Nucleus accumbens (tissue), 56 donors: ENCODE measurements at regions not wholly inside any gene's neighbourhood (a gene's known extent, or its start where the extent isn't known, plus 50 kb on each side); places are given as distances from the start of the nearest gene placed in this dataset.
"Not testable (repeated sequence)": the region's sequence is repeated elsewhere in the genome, so short reads cannot be mapped to it uniquely, and the experiment has no call there.

ENCODE experiments used
- DNase-seq, 56 donors: peaks; one replicate each; lab custom pipeline; 2025; lab: John Stamatoyannopoulos, UW

DNA sequence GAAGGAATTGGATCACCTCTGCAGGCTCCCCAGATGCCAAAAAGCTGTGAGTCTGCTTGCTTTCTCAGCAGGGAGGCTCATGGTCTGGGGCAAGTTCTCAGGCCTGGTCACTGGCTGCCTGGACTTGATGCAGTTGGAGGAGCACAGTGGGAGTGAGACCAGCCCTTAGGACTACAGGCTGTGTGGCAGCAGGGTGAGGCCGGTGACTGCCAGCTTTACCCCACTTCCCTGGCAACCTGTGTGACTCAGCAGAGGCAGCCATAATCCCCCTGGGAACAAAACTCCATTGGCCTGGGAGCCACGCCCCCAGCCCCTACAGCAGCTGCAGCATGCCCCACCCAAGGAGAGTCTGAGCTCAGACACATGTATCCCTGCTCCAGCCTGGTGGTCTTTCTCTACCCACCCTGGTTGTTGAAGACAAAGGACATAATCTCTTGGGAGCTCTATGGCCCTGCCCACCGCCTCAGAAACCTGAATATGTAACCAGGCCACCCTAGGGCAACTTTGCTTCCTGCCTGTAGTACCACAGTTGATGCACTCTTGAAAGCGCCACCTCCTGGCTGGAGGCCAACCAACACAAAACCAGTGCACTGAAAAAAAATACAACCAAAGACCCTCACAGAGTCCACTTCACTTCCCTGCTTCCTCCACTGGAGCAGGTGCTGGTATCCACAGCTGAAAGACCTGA is 106.8 kb upstream of the SPATS2L start:
- DNase-seq, result no peak

DNA sequence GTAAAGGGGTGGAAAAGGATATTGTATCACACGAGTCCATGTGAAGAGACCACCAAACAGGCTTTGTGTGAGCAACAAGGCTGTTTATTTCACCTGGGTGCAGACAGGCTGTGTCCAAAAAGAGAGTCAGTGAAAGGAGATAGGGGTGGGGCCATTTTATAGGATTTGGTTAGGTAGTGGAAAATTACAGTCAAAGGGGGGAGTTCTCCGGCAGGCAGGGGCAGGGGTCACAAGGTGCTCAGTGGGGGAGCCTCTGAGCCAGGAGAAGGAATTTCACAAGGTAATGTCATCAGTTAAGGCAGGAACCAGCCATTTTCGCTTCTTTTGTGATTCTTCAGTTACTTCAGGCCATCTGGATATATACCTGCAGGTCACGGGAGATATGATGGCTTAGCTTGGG is 104.7 kb upstream of the SPATS2L start:
- not testable (repeated sequence) for DNase-seq

DNA sequence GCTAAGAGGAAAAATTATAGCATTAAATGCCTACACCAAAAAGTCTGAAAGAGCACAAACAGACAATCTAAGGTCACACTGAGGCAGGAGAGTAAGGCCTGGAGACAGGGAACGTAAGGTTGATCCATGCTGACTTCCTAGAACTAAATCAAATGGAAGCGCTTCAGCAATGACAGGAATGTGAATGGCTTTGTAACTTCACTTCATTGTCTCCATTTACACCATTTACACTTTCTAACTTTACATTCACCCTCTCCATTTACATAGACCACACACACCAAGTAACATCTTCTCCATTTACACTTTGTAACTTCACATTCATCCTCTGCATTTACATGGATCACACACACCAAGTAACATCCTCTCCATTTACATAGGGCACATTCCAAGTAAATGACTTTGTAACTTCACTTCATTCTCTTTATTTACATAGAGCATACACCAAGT is 103.1 kb upstream of the SPATS2L start:
- DNase-seq, result no peak

DNA sequence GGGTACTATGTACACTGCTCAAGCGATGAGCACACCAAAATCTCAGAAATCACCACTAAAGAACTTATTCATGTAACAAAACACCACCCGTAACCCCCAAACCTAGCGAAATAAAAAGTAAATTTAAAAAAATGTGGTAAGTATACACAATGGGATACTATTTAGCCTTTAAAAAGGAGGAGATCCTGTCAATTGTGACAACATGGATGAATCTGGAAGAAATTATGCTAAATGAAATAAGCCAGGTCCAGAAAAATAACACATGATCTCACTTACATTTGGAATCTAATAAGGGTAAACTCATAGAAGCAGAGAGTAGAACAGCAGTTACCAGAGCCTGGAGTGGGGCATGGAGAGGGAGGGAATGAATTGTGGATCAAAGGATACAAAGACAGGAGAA is 98.5 kb upstream of the SPATS2L start:
- DNase-seq, result no peak

DNA sequence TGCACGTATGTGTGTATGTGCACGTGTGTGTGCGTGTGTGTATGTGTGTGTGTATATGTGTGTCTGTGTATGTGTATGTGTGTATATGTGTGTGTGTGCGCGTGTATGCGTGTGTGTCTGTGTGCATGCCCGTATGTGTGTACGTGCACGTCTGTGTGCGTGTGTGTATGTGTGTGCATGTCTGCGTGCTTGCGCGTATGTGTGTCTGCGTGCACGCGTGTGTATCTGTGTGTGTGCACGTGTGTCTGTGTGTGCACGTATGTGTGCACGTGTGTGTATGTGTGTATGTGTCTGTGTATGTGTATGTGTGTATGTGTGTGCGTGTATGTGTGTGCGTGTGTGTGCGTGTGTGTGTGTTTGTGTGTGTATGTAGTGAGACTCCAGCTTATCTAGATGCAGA is 97.5 kb upstream of the SPATS2L start:
- DNase-seq, result no peak

DNA sequence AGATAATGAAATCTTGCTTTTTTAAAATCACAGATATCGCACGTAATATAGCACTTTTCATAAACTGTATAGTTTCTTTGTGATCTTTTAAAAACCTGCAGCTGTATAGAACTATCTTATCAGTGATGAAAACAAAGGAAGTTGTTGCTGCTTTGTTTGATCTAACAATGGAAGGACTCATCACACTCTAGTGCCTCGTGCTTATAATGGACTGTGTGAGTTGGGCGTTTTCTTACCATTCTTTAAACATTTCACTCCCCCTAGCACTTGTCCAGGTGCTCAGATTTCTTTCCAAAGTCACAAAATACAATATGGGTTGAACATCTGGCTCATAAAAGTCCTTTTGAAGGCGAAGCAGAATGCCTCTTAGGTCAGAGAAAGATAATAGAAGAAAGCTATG is 94.8 kb upstream of the SPATS2L start:
- no peak for DNase-seq

DNA sequence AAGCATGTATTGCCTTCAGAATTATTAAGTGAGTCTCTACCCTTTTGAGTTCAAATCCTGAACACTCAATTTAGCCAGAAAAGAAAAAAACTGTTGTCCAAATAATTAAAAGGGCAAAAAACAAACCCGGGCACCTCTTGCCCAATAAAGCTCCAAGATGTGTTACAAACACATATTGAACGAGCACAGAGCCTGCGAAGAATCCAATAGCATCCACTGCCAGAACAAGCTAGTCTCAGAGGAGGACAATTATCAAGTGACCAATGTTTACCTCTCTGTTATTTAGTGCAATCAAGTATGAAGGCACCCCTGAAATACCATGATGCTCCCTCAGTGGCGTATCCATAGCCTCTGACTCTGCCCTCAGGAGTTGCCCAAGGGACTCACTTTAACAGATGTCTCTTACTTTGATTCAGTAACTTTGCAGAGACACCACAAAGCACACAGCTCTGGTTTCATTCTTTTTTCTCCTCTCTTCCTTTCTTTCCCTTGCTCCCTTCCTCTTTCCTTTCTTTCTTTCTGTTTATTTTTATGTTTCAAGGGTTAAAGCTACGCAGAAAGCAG is 93.5 kb upstream of the SPATS2L start:
- no peak for DNase-seq

DNA sequence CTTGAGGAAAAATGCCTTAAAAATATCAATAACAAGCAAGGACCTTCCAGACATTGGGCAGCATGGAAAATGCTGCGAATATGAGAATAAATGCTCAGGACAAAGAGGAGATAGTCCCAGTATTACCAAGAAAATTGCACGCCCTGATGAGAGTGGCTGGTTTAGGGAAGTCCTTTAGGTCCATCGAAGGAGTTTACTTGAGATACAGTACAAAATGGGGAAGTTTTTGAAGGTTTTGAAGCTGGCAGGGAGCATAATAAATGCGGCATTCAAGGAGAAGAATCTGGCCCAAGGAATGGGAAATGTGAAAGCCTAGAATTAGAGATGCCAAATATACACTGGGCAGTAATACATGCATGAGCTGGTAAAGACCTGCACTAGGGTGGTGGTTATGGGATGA is 90.2 kb upstream of the SPATS2L start:
- DNase-seq, result no peak

DNA sequence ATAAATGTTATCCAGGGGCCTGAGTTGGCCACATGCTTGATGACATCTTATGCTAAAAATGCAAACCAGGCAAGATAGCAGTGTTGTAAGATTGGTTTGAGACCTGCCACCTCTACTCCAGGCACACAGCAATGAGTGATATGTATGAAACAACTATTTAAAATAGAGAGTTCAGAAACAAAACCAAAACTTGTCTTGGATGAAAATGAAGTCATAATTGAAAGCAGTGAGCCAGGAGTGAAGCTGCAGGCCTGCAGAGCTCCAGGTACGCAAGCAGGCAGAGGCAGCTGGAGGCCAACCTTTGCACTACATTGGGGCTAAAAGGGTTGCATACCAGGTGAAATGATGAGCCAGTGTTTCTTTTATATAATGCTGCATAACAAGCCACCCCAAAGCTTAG is 89.2 kb upstream of the SPATS2L start:
- no peak for DNase-seq

DNA sequence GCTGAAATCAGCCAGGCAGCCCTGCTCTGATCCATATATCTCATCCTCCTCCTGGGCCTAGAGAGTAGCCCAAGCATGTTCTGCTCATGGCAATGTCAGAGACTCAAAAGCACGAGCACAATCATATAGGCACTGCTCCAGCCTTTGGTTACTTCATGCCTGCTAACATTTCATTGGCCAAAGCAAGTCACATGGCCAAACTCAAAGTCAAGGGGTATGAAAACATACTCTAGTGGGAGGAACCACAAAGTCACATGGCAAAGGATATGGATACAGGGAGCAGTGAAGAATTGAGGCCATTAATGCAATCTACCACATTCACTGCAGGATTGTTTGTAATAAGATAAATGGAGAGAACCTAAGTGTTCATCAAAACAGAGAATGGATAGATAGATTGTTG is 87.8 kb upstream of the SPATS2L start:
- DNase-seq, result no peak

DNA sequence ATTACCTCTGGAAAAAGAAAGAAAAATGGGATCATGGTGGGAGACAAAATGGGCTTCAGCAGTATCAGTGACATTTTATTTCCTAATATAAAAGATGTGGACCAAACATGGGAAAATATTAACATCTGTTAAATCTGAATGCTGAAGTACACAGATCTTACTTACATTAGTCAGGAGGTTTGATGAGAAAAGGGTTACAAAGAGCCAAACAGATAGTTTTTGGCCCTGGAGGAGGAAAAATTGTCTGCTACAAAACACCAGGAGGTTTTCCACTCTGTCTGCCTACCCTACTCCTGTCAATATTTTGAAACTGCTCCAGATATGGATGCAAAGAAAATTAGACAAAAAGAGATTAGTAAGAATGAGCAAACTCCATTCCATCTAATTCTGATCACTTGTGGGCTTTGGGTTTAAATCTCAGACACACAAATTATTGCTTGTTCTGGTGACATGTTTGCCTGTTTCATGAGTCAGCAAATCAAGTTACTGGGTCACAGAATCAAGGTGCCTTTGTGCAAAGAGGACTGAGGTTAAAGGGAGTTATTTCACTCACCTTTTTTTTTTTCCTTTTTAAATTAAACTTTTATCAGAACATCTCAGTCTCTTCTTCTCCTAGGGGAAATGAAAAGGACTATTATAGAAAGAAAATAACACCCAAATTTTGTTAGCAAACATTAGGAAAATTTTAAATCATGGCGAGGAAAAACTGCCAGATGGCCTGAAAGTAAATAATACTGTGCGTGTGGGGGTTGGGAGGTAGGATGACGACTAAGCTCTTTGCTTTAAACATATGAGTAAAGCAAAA is 87.0 kb upstream of the SPATS2L start:
- no peak for DNase-seq

DNA sequence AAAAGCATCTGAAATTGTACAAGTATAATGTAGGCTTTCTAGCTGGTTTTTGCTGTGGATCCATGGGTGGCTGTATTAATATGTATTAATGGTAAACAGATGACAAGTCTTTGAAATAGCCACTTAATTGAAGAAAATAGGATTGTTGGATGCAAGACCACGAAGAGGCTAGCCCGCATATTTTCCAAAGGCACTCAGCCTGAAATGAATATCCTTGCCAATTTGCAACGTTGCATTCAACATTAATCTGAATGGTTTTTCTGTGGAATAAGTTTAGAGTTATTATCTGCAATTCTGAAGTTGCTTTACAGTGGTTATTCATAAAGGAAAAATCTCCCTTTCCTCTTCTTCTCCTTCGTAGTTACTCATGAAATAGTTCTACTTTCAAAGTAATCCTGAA is 86.2 kb upstream of the SPATS2L start:
- DNase-seq, result no peak

DNA sequence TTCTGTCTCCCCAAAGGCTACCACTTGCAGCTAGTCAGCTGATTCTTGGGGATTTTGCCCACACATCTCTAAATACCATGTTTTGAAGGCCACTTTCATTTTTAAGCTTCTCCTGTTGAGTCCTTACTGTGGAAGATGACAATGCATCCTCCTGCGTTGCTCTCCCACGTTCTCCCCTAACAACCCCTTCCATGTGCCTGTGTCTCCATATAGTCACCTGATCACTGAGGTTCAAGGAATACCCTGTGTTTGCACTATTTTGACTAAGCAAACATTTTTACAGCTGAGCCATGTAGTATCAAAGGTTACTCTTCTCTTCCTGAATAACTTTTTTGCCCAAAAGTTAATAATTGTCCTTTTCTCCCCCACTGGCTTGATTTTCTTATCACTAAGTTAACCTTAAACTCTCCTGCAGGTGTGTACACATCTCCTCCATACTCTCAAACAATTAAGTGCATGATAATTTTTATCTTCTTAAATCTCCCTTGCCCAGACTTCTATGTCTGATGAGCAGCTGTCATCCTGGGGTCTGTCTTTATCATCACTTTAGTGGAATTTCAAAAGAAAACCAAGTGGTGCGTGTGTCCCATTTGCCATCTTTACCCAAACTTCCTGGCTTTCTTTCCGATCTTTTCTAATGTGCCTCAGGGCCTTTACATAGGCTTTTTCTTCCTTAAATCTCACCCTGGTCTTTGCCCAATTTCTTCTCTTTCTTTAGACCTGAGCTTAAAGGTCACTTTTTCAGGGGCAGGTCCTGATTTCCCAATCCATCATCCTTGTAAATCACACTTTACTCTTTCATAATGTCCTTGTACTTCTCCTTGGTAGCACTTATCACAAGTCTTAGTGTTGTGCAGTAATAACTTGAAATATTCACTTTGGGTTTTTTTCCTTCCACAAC is 85.2 kb upstream of the SPATS2L start:
- DNase-seq, result no peak

DNA sequence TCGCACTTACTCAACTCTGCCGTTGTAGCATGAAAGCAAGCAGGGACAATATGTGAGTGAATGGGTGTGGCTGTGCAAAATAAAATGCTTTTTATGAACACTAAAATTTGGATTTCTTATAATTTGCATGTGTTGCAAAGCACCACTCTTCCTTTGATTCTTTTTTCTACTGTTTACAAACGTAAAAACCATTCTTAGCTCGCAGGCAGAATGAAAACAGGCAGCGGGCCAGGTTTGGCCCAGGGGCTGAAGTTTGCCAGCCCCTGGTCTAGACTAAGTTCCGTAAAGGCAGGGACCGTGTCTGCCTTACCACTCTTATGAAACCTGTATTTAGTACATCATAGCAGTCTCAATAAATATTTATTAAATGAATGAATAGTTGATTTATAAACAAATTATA is 83.7 kb upstream of the SPATS2L start:
- DNase-seq, result peak in 7 of 56 donors; percentile 1 to 33 (median 4)

DNA sequence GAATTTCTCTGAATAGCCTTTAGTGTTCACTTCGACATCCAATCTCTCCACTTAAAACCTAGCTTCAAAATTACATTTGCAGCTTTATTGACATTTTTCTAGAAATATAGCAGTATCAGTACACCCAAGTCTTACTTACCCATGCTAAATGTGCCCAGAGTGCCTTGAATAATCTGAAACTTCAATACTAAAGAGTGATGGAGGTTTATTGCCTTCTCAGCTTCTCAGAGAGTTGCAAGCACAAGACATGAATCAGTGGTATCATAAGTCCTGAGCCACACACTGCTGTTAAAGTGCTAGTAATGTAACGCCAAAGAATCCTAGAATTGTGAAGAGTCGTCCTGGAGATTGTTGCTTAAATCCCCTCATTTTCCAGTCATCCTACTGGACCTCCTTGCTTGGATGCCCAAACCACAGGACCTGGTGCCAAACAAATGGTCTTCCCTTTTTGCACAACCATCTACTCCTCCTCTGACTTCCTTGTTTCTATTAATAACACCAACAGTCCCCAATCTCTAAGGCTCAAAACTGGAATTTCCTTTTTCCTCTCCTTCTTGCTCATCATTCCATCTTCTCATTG is 83.2 kb upstream of the SPATS2L start:
- DNase-seq, result no peak

DNA sequence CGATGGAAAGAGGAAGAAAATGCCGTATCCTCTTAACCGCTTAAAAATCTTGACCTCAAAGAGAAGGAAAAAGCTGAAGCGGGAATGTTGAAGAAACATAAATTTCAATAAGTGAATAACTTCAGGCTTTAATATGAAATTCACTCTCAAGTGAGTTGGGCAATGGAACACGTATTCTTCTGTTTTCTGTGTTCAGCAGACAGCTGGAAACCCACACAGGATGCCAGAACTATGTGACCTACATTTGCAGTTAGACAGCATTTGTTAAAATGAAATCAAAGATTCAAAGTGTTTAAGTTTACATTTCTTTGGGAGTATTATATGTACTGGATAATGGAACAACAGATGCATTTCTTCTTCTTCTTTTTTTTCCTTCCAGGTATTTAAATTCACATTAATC is 80.5 kb upstream of the SPATS2L start:
- peak in 3 of 56 donors; percentile 1 to 4 (median 2) for DNase-seq

DNA sequence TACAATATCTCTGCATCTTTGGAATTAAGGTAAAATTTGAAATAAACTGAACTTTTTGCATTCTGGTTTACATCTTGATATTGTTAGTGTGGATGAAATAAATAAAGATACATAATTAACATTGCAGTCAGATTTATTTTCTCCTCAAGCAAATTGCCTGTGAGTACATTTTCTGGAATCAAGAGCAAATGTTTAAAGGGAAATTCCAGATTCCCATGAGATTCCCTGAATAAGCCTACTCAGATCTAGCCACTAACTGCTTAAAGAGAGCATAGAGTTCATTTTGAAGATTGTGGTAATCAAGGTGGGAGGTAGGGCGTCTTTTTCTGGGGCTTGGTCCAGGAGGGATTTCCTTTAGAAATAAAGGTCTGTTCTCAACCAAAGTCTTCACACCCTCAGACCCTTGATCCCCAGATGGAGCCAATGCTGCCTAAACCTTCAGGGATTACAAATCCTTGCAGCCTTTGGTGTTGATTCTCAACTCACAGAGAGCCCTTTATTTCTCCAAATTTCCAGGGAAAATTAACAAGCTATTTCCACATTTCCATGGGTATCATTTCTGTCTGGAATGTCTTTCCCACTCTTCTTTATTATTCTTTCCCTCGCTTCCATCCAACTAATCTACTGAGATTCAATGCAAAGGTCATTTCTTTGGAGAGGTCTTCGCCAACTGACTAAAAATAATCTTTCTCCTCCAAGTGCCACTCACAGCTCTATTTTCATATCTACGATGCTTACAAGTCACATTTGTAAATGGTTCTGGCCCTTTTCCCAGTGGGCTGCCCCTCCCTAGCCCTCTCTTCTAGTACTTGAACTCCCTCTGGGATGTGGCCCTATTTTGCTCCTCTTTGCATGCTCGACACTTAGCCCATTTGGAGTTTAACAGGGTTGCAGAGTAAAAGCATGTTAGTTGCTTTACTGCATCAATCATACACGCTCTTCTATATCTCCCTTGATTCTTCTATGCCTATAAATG is 79.8 kb upstream of the SPATS2L start:
- no peak for DNase-seq

DNA sequence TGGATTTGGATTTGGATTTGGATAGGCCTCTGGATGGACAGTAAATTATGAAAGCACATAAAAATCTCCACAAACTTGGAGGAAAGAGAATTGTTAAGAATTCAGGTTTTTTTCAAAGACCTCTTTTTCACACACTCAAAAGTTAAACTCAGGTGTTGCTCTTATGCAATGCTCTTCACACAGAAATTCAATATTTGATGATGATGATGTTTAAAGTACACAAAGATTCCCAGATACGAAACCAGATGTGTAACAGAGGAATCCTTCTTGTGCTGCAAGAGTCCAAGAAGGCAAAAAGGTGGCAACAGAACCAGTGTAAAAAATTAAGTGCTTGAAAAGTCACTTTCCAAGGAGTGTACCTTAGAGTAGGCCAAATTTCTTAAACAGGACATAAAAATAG is 75.8 kb upstream of the SPATS2L start:
- no peak for DNase-seq

DNA sequence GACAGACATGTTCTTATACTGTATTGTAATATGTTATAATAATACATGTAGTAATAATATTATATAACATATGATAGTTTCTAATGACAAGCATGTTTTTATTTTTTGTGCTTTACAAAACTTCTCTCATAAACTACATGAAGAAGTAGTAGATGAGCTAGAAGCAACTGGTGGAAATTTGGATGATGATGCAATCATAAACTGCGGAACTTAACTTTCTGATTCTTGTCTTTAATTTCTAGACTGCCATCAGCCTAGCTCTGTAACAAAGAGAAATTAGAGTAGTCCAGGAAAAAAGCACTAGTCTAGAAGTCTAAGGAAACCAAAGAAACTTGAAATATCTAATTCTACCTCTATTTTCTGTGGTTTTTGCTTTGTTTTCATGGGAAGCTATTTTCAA is 71.0 kb upstream of the SPATS2L start:
- no peak for DNase-seq
